ENCODE measurements at regions not wholly inside any gene's neighbourhood (a gene's known extent, or its start where the extent isn't known, plus 50 kb on each side); places are given as distances from the start of the nearest gene placed in this dataset.
"Not testable (repeated sequence)": the region's sequence is repeated elsewhere in the genome, so short reads cannot be mapped to it uniquely, and the experiment has no call there.

GRCh38 chr18:76613053-76613754 is 118.2 kb upstream of the ZNF516 start:
- ATAC-seq (ENCODE audit: low FRiP score) (no peak), DNase-seq (ENCODE audit: low spot score) (no peak)
- TF ChIP-seq CTCF (IDR thresholded peaks at IDR 0.05), result no peak

GRCh38 chr18:76611750-76612045 is 116.7 kb upstream of the ZNF516 start:
- ATAC-seq (ENCODE audit: low FRiP score), result not testable (repeated sequence)

GRCh38 chr18:76610933-76611749 is 116.1 kb upstream of the ZNF516 start:
- ATAC-seq (ENCODE audit: low FRiP score) (no peak), DNase-seq (ENCODE audit: low spot score) (no peak)
- TF ChIP-seq CTCF (IDR thresholded peaks at IDR 0.05), result no peak

More at GRCh38 chr18:76611750-76612045, 116.7 kb upstream of the ZNF516 start:
- not testable (repeated sequence) for DNase-seq (ENCODE audit: low spot score)

GRCh38 chr18:76610012-76610411 is 115.0 kb upstream of the ZNF516 start:
- no peak for ATAC-seq (ENCODE audit: low FRiP score)

GRCh38 chr18:76605341-76605929 is 110.4 kb upstream of the ZNF516 start:
- no peak for DNase-seq (ENCODE audit: low spot score)
- no peak for ATAC-seq (ENCODE audit: low FRiP score)
- TF ChIP-seq CTCF (IDR thresholded peaks at IDR 0.05), result no peak

More at GRCh38 chr18:76610012-76610411, 115.0 kb upstream of the ZNF516 start:
- no peak for DNase-seq (ENCODE audit: low spot score)
- no peak for TF ChIP-seq CTCF (IDR thresholded peaks at IDR 0.05)

- DNase-seq (ENCODE audit: low spot score) (no peak), ATAC-seq (ENCODE audit: low FRiP score) (no peak)
- TF ChIP-seq CTCF (IDR thresholded peaks at IDR 0.05), result no peak
These were observed 109.8 kb upstream of the ZNF516 start for GRCh38 chr18:76604935-76605240.

GRCh38 chr18:76604108-76604934 is 109.3 kb upstream of the ZNF516 start:
- ATAC-seq (ENCODE audit: low FRiP score) (no peak), DNase-seq (ENCODE audit: low spot score) (no peak)
- TF ChIP-seq CTCF (IDR thresholded peaks at IDR 0.05), result no peak

Measured in omental fat pad (tissue), 3 donors.